ENCODE measurements at regions not wholly inside any gene's neighbourhood (a gene's known extent, or its start where the extent isn't known, plus 50 kb on each side); places are given as distances from the start of the nearest gene placed in this dataset.
A peak's percentile ranks its signal among the peaks of the same experiment; 100 is the strongest.

- Mint-ChIP-seq H3K9me3 (ENCODE audit: low read depth) (peaks cover 3% of the 10 kb centered on the region), H3K4me1 (ENCODE audit: low read depth) (peaks cover 44% of the 10 kb centered on the region), H3K4me3 (ENCODE audit: low read depth) (no peak overlapping the region), H3K36me3 (ENCODE audit: insufficient read depth) (no peaks in the 10 kb centered on the region), H3K27ac (peak overlapping the region; percentile 90), H3K27me3 (no peaks in the 10 kb centered on the region)
- TF ChIP-seq, protein P1, sequence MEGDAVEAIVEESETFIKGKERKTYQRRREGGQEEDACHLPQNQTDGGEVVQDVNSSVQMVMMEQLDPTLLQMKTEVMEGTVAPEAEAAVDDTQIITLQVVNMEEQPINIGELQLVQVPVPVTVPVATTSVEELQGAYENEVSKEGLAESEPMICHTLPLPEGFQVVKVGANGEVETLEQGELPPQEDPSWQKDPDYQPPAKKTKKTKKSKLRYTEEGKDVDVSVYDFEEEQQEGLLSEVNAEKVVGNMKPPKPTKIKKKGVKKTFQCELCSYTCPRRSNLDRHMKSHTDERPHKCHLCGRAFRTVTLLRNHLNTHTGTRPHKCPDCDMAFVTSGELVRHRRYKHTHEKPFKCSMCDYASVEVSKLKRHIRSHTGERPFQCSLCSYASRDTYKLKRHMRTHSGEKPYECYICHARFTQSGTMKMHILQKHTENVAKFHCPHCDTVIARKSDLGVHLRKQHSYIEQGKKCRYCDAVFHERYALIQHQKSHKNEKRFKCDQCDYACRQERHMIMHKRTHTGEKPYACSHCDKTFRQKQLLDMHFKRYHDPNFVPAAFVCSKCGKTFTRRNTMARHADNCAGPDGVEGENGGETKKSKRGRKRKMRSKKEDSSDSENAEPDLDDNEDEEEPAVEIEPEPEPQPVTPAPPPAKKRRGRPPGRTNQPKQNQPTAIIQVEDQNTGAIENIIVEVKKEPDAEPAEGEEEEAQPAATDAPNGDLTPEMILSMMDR (IDR thresholded peaks at IDR 0.05; ENCODE audit: unreplicated experiment), result no peak
- DNase-seq (ENCODE audit: low spot score, unreplicated experiment), result peak; percentile 41
Measured at GRCh38 chr6:14918200-14918907, 327.5 kb upstream of the JARID2 start.

DNA sequence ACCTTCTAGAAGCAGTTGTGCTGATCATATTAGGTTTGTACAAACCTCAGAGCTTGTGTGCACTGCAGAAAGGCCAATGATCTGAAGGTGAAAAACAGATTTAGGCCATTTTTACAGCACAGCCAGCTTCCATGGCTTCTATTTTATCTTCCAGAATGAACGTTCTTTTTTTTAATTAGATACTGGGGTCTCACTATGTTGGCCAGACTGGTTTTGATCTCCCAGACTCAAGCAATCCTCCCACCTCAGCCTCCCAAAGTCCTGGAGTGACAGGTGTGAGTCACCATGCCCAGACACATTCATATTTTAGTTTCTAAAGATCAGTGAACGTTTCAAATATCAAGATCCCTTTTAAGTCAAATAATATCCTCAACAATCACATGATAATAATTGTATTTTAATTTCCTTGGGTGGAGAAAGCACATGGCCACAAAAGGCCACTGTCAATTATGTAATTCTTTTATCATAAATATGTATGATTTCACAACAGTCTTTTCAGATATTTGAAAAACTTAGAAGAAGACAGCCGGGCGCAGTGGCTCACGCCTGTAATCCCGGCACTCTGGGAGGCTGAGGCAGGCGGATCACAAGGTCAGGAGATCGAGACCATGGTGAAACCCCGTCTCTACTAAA is 326.7 kb upstream of the JARID2 start:
- Mint-ChIP-seq H3K36me3 (ENCODE audit: insufficient read depth) (no peaks in the 10 kb centered on the region), H3K27me3 (no peaks in the 10 kb centered on the region), H3K9me3 (ENCODE audit: low read depth) (peaks cover 3% of the 10 kb centered on the region), H3K4me1 (ENCODE audit: low read depth) (peaks cover 51% of the 10 kb centered on the region), H3K27ac (peak overlapping the region; percentile 90), H3K4me3 (ENCODE audit: low read depth) (no peak overlapping the region)
- no peak for DNase-seq (ENCODE audit: low spot score, unreplicated experiment)
- TF ChIP-seq, protein P1 (IDR thresholded peaks at IDR 0.05; ENCODE audit: unreplicated experiment), result no peak

GRCh38 chr6:14920276-14920675 is 325.6 kb upstream of the JARID2 start:
- DNase-seq (ENCODE audit: low spot score, unreplicated experiment), result no peak
- Mint-ChIP-seq H3K36me3 (ENCODE audit: insufficient read depth) (no peaks in the 10 kb centered on the region), H3K27ac (no peak overlapping the region), H3K27me3 (no peaks in the 10 kb centered on the region), H3K4me1 (ENCODE audit: low read depth) (peaks cover 62% of the 10 kb centered on the region), H3K4me3 (ENCODE audit: low read depth) (no peak overlapping the region), H3K9me3 (ENCODE audit: low read depth) (peaks cover 3% of the 10 kb centered on the region)
- TF ChIP-seq, protein P1 (IDR thresholded peaks at IDR 0.05; ENCODE audit: unreplicated experiment), result no peak

GRCh38 chr6:14921170-14921569 is 324.7 kb upstream of the JARID2 start:
- Mint-ChIP-seq H3K4me1 (ENCODE audit: low read depth) (peaks cover 70% of the 10 kb centered on the region), H3K4me3 (ENCODE audit: low read depth) (no peak overlapping the region), H3K27ac (peak overlapping the region; percentile 88), H3K9me3 (ENCODE audit: low read depth) (peaks cover 3% of the 10 kb centered on the region), H3K36me3 (ENCODE audit: insufficient read depth) (no peaks in the 10 kb centered on the region), H3K27me3 (no peaks in the 10 kb centered on the region)
- peak; percentile 37 for DNase-seq (ENCODE audit: low spot score, unreplicated experiment)
- TF ChIP-seq, protein P1 (IDR thresholded peaks at IDR 0.05; ENCODE audit: unreplicated experiment), result no peak

GRCh38 chr6:14921878-14922671 is 323.8 kb upstream of the JARID2 start:
- Mint-ChIP-seq H3K4me3 (ENCODE audit: low read depth) (no peak overlapping the region), H3K27me3 (no peaks in the 10 kb centered on the region), H3K27ac (peak overlapping the region; percentile 88), H3K4me1 (ENCODE audit: low read depth) (peaks cover 69% of the 10 kb centered on the region), H3K9me3 (ENCODE audit: low read depth) (peaks cover under 1% of the 10 kb centered on the region), H3K36me3 (ENCODE audit: insufficient read depth) (no peaks in the 10 kb centered on the region)
- DNase-seq (ENCODE audit: low spot score, unreplicated experiment), result no peak
- TF ChIP-seq, protein P1 (IDR thresholded peaks at IDR 0.05; ENCODE audit: unreplicated experiment), result no peak

Data from progenitor cell of endocrine pancreas (in vitro differentiated cells).